ENCODE measurements at regions not wholly inside any gene's neighbourhood (a gene's known extent, or its start where the extent isn't known, plus 50 kb on each side); places are given as distances from the start of the nearest gene placed in this dataset.

DNA sequence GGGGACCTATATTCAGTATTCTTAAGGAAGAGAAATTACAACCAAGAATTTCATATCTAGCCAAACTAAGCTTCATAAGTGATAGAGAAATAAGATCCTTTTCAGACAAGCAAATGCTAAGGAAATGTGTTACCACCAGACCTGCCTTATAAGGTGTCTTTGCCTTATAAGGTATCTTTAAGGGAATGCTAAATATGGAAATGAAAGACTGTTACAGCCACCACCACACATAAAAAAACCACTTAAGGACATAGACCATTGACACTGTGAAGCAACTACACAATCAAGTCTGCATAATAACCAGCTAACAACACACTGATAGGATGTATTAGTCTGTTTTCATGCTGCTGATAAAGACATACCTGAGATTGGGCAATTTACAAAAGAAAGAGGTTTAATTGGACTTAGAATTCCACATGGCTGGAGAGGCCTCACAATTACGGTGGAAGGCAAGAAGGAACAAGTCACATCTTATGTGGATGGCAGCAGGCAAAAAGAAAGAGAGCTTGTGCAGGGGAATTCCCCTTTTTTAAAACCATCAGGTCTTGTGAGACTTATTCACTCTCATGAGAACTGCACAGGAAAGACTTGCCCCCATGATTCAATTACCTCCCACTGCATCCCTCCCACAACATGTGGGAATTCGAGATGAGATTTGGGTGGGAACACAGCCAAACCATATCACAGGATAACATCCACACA is 119.2 kb upstream of the LAMA2 start:
- in situ Hi-C loops (cut with HindIII; ENCODE audit: low sequenced_read_pairs), result no loop called here
- DNase-seq (ENCODE audit: low read depth), result no peak
- TF ChIP-seq, protein P1, sequence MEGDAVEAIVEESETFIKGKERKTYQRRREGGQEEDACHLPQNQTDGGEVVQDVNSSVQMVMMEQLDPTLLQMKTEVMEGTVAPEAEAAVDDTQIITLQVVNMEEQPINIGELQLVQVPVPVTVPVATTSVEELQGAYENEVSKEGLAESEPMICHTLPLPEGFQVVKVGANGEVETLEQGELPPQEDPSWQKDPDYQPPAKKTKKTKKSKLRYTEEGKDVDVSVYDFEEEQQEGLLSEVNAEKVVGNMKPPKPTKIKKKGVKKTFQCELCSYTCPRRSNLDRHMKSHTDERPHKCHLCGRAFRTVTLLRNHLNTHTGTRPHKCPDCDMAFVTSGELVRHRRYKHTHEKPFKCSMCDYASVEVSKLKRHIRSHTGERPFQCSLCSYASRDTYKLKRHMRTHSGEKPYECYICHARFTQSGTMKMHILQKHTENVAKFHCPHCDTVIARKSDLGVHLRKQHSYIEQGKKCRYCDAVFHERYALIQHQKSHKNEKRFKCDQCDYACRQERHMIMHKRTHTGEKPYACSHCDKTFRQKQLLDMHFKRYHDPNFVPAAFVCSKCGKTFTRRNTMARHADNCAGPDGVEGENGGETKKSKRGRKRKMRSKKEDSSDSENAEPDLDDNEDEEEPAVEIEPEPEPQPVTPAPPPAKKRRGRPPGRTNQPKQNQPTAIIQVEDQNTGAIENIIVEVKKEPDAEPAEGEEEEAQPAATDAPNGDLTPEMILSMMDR (IDR thresholded peaks at IDR 0.05; ENCODE audit: low read depth, low read length, missing control alignments), result no peak
- no peak overlapping the region for H3K4me3 ChIP-seq (ENCODE audit: low read depth, low read length)

DNA sequence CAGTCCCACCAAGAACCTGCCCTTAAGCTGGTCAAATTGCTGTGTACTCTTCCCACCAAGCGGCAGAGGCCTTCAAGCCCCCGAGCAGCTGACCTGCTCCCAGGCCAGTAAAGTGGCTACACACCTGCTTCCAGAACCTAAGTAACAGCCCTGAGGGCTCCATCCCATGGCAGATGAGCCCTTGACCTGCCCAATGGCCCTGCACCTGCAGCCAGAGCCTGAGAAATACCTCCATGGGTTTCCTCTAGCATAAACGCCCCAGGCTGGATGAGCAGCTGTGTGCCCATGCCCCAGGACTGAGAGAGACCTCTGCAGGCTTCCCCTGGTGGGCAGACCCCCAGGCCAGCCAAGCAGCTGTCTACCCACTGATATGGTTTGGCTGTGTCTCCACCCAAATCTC is 123.0 kb upstream of the LAMA2 start:
- TF ChIP-seq, protein P1 (IDR thresholded peaks at IDR 0.05; ENCODE audit: low read depth, low read length, missing control alignments), result no peak
- in situ Hi-C loops (cut with HindIII; ENCODE audit: low sequenced_read_pairs), result no loop called here

DNA sequence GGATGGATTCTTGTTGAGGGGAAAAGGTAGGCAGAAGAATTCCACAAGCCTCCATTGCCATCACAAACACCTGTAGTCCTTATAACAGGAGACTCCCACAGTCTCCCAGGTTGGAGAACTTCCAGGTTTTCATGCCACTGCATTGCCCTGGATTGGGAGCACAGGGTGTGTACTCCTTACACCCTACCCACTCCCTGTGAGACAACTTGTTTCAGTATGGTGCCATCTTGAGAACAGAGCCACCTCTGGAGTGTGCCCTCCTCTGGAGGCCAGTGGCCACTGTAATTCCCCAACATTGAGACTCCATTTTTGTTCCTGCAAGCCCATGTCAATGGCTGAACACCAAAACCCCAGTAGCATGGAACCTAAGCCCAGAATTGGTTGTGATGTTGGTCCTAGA is 123.5 kb upstream of the LAMA2 start:
- no peak for DNase-seq (ENCODE audit: low read depth)
- in situ Hi-C loops (cut with HindIII; ENCODE audit: low sequenced_read_pairs), result no loop called here
- TF ChIP-seq, protein P1 (IDR thresholded peaks at IDR 0.05; ENCODE audit: low read depth, low read length, missing control alignments), result no peak
- no peak overlapping the region for H3K4me3 ChIP-seq (ENCODE audit: low read depth, low read length)

More for the DNA sequence above, 123.0 kb upstream of the LAMA2 start:
- no peak for DNase-seq (ENCODE audit: low read depth)
- H3K4me3 ChIP-seq (ENCODE audit: low read depth, low read length), result no peak overlapping the region

DNA sequence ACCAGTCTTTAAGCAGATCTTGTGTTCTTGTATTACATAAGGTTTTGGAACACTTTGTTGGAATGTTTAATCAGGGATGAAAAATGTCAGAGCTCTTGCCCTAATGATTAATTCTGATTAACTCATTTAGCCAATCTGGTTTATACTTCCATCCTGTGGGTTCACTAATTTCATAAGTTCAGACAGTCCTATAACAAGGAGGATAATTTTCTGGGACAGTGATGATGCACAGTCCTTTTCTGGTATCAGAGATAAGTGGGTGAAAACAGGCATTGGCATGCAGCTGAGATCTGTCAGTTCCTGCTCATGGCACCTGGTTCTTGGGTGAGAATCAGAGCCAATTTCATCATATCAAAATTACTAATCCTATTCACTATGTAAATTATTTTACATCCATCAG is 125.0 kb upstream of the LAMA2 start:
- in situ Hi-C loops (cut with HindIII; ENCODE audit: low sequenced_read_pairs), result no loop called here
- H3K4me3 ChIP-seq (ENCODE audit: low read depth, low read length), result no peak overlapping the region
- TF ChIP-seq, protein P1 (IDR thresholded peaks at IDR 0.05; ENCODE audit: low read depth, low read length, missing control alignments), result no peak
- no peak for DNase-seq (ENCODE audit: low read depth)

DNA sequence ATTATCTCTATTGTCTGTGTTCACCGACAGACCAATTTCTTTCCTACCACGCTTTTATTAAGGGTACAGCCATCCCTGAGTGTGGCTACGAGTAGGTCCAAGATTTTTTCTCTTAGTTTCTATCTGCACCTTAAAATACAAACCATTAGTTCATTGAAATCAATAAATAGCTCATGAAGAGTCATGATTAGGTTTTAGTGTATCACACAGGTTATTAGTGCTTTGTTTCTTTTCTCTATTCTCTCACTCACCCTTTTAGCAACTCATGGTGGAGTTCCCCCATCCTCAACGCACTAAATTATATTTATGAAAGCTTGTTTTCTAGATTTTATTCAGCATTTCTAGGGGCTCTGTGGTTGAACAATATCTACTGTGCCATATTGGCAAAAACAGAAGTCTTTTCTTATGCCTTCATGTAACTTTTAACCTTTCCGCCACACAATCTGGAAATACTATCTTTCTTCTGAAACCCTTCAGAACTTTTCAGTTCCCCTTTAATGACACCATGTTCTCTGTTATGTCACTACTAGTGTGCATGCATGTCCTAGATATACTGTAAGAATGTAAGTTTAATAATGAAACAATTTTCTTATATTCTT is 128.2 kb upstream of the LAMA2 start:
- TF ChIP-seq, protein P1 (IDR thresholded peaks at IDR 0.05; ENCODE audit: low read depth, low read length, missing control alignments), result no peak
- in situ Hi-C loops (cut with HindIII; ENCODE audit: low sequenced_read_pairs), result no loop called here
- DNase-seq (ENCODE audit: low read depth), result no peak
- H3K4me3 ChIP-seq (ENCODE audit: low read depth, low read length), result no peak overlapping the region

DNA sequence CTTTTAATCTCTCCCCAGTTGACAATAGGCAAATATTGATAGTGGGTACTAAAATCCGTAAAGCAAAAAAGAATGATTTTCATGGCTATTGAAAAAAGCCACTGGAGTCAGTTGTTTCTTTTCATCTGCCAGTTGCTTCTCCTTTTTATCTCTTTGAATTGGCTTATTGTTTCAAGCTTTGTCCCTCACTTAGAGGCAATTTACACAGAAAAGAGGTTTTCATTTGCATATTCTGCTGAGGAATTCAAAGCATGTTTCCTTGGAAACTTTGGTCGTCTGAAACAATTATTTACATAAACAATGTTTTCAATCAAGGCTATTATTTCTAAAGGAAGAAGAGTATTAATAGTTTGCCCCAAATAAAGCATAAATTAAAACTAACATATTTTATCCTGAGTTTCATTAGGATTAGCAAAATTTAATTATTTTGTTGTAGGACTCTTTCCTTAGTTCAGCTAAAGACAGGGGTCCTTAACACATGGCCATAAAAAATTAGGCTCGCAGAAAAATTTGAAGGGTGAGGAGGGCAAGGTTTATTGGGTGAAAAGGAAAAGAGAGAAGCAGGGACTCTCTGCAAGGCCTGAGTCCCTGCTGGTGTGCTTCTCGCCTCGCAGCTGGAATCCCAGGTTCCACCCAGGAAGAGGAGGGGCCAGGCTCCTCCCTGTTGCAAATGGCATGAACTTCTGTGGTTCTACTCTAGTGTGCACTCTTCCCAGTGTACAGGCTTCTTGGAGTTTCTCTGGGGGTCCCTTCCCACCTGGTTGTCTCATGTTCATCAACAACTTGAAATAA is 138.8 kb upstream of the LAMA2 start:
- no peak for DNase-seq (ENCODE audit: low read depth)

More for the DNA sequence above, 138.8 kb upstream of the LAMA2 start:
- in situ Hi-C loops (cut with HindIII; ENCODE audit: low sequenced_read_pairs), result no loop called here
- TF ChIP-seq, protein P1 (IDR thresholded peaks at IDR 0.05; ENCODE audit: low read depth, low read length, missing control alignments), result no peak
- H3K4me3 ChIP-seq (ENCODE audit: low read depth, low read length), result no peak overlapping the region

Data from astrocyte of the cerebellum (primary cell).